A673 (cell line): ENCODE measurements at regions not wholly inside any gene's neighbourhood (a gene's known extent, or its start where the extent isn't known, plus 50 kb on each side); places are given as distances from the start of the nearest gene placed in this dataset.
"Not testable (repeated sequence)": the region's sequence is repeated elsewhere in the genome, so short reads cannot be mapped to it uniquely, and the experiment has no call there.

Experiments used
- EZH2 ChIP-seq: fragments of 200-600 bp; sonication (generic); IDR thresholded peaks from 2 replicates; pipeline ENCODE4 v1.6.1; 2017; ENCODE audit warnings: borderline replicate concordance, low read depth, mild to moderate bottlenecking, mixed read lengths, antibody characterized with exemption, low read length; ENCODE audit not compliant: poor library complexity, severe bottlenecking
- TF ChIP-seq, protein P1 (sequence below): fragments of 300-800, 200-600 bp; sonication (generic); conservative IDR thresholded peaks from 2 replicates; pipeline ENCODE4 v1.5.1; 2017; ENCODE audit warnings: low read depth, mild to moderate bottlenecking, antibody characterized with exemption, low read length, moderate library complexity, mixed read lengths

DNA sequence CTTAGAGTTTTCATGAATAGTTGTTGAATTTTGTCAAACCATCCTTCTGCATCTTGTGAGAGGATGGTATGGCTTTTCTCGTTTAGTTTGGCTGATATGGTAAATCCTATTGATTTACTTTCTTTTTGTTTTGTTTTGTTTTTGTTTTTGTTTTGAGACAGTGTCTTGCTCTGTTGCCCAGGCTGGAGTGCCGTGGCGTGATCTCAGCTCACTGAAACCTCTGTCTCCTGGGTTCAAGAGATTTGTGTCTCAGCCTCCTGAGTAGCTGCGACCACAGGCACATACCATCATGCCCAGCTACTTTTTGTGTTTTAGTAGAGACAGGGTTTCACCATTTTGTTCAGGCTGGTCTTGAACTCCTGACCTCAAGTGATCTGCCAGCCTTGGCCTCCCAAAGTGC lies 101.3 kb upstream of the HAO2 start:
- TF ChIP-seq, protein P1, sequence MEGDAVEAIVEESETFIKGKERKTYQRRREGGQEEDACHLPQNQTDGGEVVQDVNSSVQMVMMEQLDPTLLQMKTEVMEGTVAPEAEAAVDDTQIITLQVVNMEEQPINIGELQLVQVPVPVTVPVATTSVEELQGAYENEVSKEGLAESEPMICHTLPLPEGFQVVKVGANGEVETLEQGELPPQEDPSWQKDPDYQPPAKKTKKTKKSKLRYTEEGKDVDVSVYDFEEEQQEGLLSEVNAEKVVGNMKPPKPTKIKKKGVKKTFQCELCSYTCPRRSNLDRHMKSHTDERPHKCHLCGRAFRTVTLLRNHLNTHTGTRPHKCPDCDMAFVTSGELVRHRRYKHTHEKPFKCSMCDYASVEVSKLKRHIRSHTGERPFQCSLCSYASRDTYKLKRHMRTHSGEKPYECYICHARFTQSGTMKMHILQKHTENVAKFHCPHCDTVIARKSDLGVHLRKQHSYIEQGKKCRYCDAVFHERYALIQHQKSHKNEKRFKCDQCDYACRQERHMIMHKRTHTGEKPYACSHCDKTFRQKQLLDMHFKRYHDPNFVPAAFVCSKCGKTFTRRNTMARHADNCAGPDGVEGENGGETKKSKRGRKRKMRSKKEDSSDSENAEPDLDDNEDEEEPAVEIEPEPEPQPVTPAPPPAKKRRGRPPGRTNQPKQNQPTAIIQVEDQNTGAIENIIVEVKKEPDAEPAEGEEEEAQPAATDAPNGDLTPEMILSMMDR: not testable (repeated sequence)
- not testable (repeated sequence) for TF ChIP-seq EZH2
